Activated naive CD4-positive, alpha-beta T cell treated with anti-CD3 and anti-CD28 coated beads, Interleukin-2, amount 10 ng/mL, durations not matched to agents 7 days and 5 days (primary cell): ENCODE measurements at regions not wholly inside any gene's neighbourhood (a gene's known extent, or its start where the extent isn't known, plus 50 kb on each side); places are given as distances from the start of the nearest gene placed in this dataset.

Source experiments
- CTCF ChIA-PET: fragments of 350-600 bp; sonication (Branson Sonifier 250); formaldehyde crosslinking; loops from one replicate; lab custom pipeline; 2021; ENCODE audit warnings: antibody characterized with exemption; lab: Charles Lee
- DNase-seq: peaks from one replicate; pipeline ENCODE4 v3.0.0-alpha.2; 2020
- H3K27ac Mint-ChIP-seq: one replicate; pipeline ENCODE4 v1.8.0; 2021; ENCODE audit warnings: mild to moderate bottlenecking, moderate library complexity, mixed read lengths
- H3K27me3 Mint-ChIP-seq: one replicate; pipeline ENCODE4 v1.8.0; 2021; ENCODE audit warnings: mild to moderate bottlenecking, mixed read lengths
- H3K36me3 Mint-ChIP-seq: one replicate; pipeline ENCODE4 v1.8.0; 2021; ENCODE audit warnings: mixed read lengths
- H3K4me1 Mint-ChIP-seq: one replicate; pipeline ENCODE4 v1.8.0; 2021; ENCODE audit warnings: mixed read lengths
- H3K4me3 Mint-ChIP-seq: one replicate; pipeline ENCODE4 v1.8.0; 2021; ENCODE audit warnings: mild to moderate bottlenecking, moderate library complexity, mixed read lengths
- H3K9me3 Mint-ChIP-seq: one replicate; pipeline ENCODE4 v1.8.0; 2021; ENCODE audit warnings: mixed read lengths

DNA sequence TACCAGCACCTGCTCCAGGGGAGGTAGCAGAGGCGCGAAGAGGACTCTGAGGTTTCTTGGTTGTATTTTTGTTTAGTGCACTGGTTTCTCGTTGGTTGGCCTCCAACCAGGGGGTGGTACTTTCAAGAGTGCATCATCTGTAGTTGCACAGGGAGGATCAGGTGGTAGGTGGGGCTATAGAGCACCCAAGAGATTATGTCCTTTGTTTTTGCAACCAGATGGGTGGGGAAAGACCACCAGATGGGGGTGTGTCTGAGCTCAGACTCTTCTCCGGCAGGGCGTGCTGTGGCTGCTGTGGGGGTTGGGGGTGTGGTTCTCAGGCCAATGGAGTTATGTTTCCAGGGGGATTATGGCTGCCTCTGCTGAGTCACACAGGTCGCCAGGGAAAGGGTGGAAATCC lies 254.4 kb upstream of the KLF12 start:
- Mint-ChIP-seq H3K36me3 (no peaks in the 10 kb centered on the region), H3K4me1 (no peaks in the 10 kb centered on the region), H3K4me3 (no peak overlapping the region), H3K27ac (no peak overlapping the region), H3K9me3 (no peaks in the 10 kb centered on the region), H3K27me3 (no peaks in the 10 kb centered on the region)
- no peak for DNase-seq
- CTCF ChIA-PET, result interaction anchor here (1.3 kb wide), 1 partner anchor 13 kb away, joined by 3 read pairs; no protein-coding TSS in a partner anchor

DNA sequence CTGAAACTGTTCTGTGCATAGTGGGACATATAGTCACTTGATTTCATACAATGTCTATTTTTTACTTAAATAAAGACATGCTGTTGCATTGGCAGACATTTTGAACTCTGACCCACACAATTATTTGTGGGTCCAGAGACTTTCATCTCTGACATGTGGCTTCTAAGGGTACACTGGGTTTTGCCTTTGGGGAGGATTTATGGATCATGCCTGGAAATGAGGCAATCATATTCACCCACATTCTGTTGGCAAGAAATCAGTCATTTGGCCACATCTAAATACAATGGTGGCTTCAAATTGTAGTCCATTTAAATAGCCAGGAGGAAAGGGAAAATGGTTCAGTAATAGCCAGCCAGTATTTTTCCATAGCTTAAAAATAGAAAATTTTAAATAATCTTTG lies 238.3 kb upstream of the KLF12 start:
- H3K27me3 Mint-ChIP-seq, result no peaks in the 10 kb centered on the region
- no peak for DNase-seq
- H3K36me3 Mint-ChIP-seq, result no peaks in the 10 kb centered on the region
- H3K27ac Mint-ChIP-seq, result no peak overlapping the region
- CTCF ChIA-PET, result interaction anchor here (0.5 to 0.7 kb wide), 2 partner anchors 10 to 445 kb away, joined by 3 read pairs; no protein-coding TSS in a partner anchor
- peaks cover 1% of the 10 kb centered on the region for H3K4me1 Mint-ChIP-seq
- no peaks in the 10 kb centered on the region for H3K9me3 Mint-ChIP-seq
- no peak overlapping the region for H3K4me3 Mint-ChIP-seq

GRCh38 chr13:74367193-74367592 lies 233.0 kb upstream of the KLF12 start:
- CTCF ChIA-PET, result no interaction called here
- H3K9me3 Mint-ChIP-seq, result no peaks in the 10 kb centered on the region
- H3K4me3 Mint-ChIP-seq, result no peak overlapping the region
- peaks cover 7% of the 10 kb centered on the region for H3K4me1 Mint-ChIP-seq
- peak; percentile 21 for DNase-seq
- H3K36me3 Mint-ChIP-seq, result no peaks in the 10 kb centered on the region
- H3K27me3 Mint-ChIP-seq, result no peaks in the 10 kb centered on the region
- no peak overlapping the region for H3K27ac Mint-ChIP-seq

DNA sequence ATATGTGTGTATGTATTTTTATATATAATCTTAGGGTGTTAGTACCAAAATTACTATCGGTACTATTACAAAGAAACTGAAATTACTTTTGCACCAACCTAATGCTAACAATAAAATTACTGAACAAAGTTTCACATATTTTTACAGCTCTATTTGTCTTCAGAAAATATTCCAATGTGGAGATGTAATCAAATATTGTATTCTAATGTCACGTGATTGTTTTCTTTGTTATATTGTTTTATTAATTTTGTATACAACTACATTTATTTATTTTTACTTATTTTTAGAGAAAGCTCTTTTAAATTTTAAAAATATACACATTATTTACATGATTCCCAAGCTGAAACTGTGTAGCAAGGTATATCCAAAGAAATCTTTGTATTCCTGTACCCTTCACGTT lies 227.1 kb upstream of the KLF12 start:
- Mint-ChIP-seq H3K4me1 (no peaks in the 10 kb centered on the region), H3K9me3 (no peaks in the 10 kb centered on the region), H3K4me3 (no peak overlapping the region), H3K27me3 (no peaks in the 10 kb centered on the region), H3K27ac (no peak overlapping the region), H3K36me3 (no peaks in the 10 kb centered on the region)
- CTCF ChIA-PET, result no interaction called here
- DNase-seq, result no peak

DNA sequence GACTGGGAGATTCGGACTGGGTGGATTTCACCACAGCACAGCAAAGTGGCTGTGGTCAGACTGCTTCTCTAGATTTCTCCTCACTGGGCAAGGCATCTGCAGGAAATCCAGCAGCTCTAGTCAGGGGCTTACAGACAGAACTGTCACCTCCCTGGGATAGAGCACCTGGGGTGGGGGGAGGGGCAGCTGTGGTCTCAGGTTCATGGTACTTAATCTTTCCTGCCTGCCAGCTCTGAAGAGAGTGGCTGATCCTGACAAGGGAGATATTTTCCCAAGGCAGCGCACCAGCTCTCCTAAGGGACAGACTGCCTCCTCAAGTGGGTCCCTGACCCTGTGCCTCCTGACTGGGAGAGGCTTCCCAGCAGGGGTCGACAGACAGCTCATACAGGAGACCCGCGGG lies 212.8 kb upstream of the KLF12 start:
- Mint-ChIP-seq H3K9me3 (peaks cover 6% of the 10 kb centered on the region), H3K4me3 (no peak overlapping the region), H3K4me1 (no peaks in the 10 kb centered on the region), H3K36me3 (no peaks in the 10 kb centered on the region), H3K27ac (no peak overlapping the region), H3K27me3 (no peaks in the 10 kb centered on the region)
- CTCF ChIA-PET, result no interaction called here
- no peak for DNase-seq

GRCh38 chr13:74338341-74338740 lies 204.1 kb upstream of the KLF12 start:
- H3K4me3 Mint-ChIP-seq, result no peak overlapping the region
- no peak overlapping the region for H3K27ac Mint-ChIP-seq
- H3K4me1 Mint-ChIP-seq, result no peaks in the 10 kb centered on the region
- H3K27me3 Mint-ChIP-seq, result no peaks in the 10 kb centered on the region
- no peaks in the 10 kb centered on the region for H3K36me3 Mint-ChIP-seq
- no peak for DNase-seq
- CTCF ChIA-PET, result no interaction called here
- H3K9me3 Mint-ChIP-seq, result no peaks in the 10 kb centered on the region

DNA sequence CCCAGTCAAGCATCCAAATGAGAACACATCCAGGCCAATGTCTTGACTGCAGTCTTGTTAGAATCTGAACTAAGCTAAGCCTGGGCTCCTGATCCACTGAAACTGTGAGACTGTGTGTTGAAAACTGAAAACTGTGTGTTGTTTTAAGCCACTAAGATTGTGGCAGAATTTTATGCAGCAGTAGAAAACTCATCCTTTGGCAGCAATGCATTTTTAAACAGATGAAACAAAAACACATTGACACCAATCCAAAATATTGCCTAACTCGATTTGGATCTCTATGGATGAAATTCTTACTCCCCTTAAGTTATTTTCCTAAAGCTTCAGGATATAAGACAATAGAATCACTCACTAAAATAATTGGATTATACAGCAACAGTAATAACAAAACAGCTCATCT lies 202.3 kb upstream of the KLF12 start:
- CTCF ChIA-PET, result interaction anchor here (0.7 kb wide), 1 partner anchor 9 kb away, joined by 3 read pairs; no protein-coding TSS in a partner anchor
- H3K27me3 Mint-ChIP-seq, result no peaks in the 10 kb centered on the region
- no peak overlapping the region for H3K4me3 Mint-ChIP-seq
- H3K36me3 Mint-ChIP-seq, result no peaks in the 10 kb centered on the region
- no peaks in the 10 kb centered on the region for H3K4me1 Mint-ChIP-seq
- no peaks in the 10 kb centered on the region for H3K9me3 Mint-ChIP-seq
- no peak for DNase-seq
- H3K27ac Mint-ChIP-seq, result no peak overlapping the region

DNA sequence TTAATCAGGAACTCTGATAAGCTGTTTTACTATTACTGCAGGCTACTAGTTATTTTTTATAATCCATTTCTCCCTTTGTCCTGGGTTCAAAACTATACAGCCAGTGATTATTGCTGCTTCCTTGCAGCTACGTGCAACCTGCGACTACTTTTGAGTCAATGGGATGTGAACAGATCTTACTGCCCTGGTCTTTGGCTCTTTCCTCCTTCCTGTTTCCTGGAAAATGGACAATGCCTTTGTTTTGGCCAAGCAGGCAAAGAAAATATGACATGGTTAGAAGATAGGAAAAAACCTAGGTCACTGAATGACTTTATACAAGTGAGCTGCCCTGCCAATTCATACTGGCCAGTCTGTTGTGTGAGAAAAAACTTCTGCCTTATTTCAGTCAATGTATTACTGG lies 201.2 kb upstream of the KLF12 start:
- CTCF ChIA-PET, result no interaction called here
- no peak for DNase-seq
- H3K4me3 Mint-ChIP-seq, result no peak overlapping the region
- H3K27me3 Mint-ChIP-seq, result no peaks in the 10 kb centered on the region
- no peaks in the 10 kb centered on the region for H3K4me1 Mint-ChIP-seq
- no peak overlapping the region for H3K27ac Mint-ChIP-seq
- no peaks in the 10 kb centered on the region for H3K36me3 Mint-ChIP-seq
- H3K9me3 Mint-ChIP-seq, result no peaks in the 10 kb centered on the region

- no peak overlapping the region for H3K27ac Mint-ChIP-seq
- DNase-seq, result no peak
- CTCF ChIA-PET, result interaction anchor here (1.3 kb wide), 1 partner anchor 13 kb away, joined by 3 read pairs; no protein-coding TSS in a partner anchor
Observed at GRCh38 chr13:74329962-74330361, 195.8 kb upstream of the KLF12 start.

GRCh38 chr13:74325106-74325505 lies 190.9 kb upstream of the KLF12 start:
- Mint-ChIP-seq H3K4me3 (no peak overlapping the region), H3K27me3 (no peaks in the 10 kb centered on the region), H3K27ac (no peak overlapping the region), H3K4me1 (no peaks in the 10 kb centered on the region), H3K9me3 (no peaks in the 10 kb centered on the region), H3K36me3 (no peaks in the 10 kb centered on the region)
- CTCF ChIA-PET, result no interaction called here
- no peak for DNase-seq

More at GRCh38 chr13:74329962-74330361, 195.8 kb upstream of the KLF12 start:
- no peaks in the 10 kb centered on the region for H3K27me3 Mint-ChIP-seq
- no peaks in the 10 kb centered on the region for H3K4me1 Mint-ChIP-seq
- no peaks in the 10 kb centered on the region for H3K36me3 Mint-ChIP-seq
- H3K9me3 Mint-ChIP-seq, result no peaks in the 10 kb centered on the region
- no peak overlapping the region for H3K4me3 Mint-ChIP-seq

GRCh38 chr13:74324338-74324737 lies 190.1 kb upstream of the KLF12 start:
- Mint-ChIP-seq H3K27ac (no peak overlapping the region), H3K4me1 (no peaks in the 10 kb centered on the region), H3K27me3 (no peaks in the 10 kb centered on the region), H3K4me3 (no peak overlapping the region), H3K36me3 (no peaks in the 10 kb centered on the region), H3K9me3 (no peaks in the 10 kb centered on the region)
- CTCF ChIA-PET, result no interaction called here
- DNase-seq, result no peak

DNA sequence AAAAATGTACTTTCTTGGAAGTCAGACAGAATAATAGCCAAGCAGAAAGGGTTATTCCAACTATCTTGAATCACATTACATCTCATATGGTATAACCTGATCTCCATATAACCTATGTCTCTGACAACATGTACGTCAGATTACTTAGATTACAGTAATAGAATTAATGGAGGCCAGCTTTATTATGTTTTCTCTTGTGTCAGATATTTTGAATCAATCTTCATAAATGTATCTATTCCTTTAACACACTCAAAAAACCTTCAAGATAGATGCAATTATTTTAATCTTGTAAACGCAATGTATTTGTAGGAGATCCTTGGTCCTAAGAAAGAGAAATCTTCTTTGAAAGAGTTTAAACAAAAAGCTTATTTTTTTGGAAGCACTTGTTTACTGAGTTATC lies 188.4 kb upstream of the KLF12 start:
- no peaks in the 10 kb centered on the region for H3K36me3 Mint-ChIP-seq
- no peak overlapping the region for H3K27ac Mint-ChIP-seq
- H3K27me3 Mint-ChIP-seq, result no peaks in the 10 kb centered on the region
- CTCF ChIA-PET, result no interaction called here
- no peak overlapping the region for H3K4me3 Mint-ChIP-seq
- DNase-seq, result no peak
- no peaks in the 10 kb centered on the region for H3K9me3 Mint-ChIP-seq
- H3K4me1 Mint-ChIP-seq, result no peaks in the 10 kb centered on the region

- Mint-ChIP-seq H3K4me3 (no peak overlapping the region), H3K4me1 (peaks cover 6% of the 10 kb centered on the region), H3K9me3 (no peaks in the 10 kb centered on the region), H3K27ac (no peak overlapping the region), H3K27me3 (no peaks in the 10 kb centered on the region), H3K36me3 (no peaks in the 10 kb centered on the region)
- no peak for DNase-seq
- CTCF ChIA-PET, result no interaction called here
Observed at GRCh38 chr13:74320282-74320681, 186.1 kb upstream of the KLF12 start.

GRCh38 chr13:74316547-74316946 lies 182.3 kb upstream of the KLF12 start:
- Mint-ChIP-seq H3K36me3 (no peaks in the 10 kb centered on the region), H3K4me3 (no peak overlapping the region), H3K4me1 (peaks cover 6% of the 10 kb centered on the region), H3K27ac (no peak overlapping the region), H3K9me3 (no peaks in the 10 kb centered on the region), H3K27me3 (no peaks in the 10 kb centered on the region)
- CTCF ChIA-PET, result interaction anchor here (1.1 kb wide), 1 partner anchor 14 kb away, joined by 3 read pairs; no protein-coding TSS in a partner anchor
- no peak for DNase-seq

- DNase-seq, result no peak
- Mint-ChIP-seq H3K9me3 (no peaks in the 10 kb centered on the region), H3K4me3 (no peak overlapping the region), H3K27ac (no peak overlapping the region), H3K27me3 (no peaks in the 10 kb centered on the region), H3K4me1 (no peaks in the 10 kb centered on the region), H3K36me3 (no peaks in the 10 kb centered on the region)
- CTCF ChIA-PET, result no interaction called here
Observed at GRCh38 chr13:74306496-74306895, 172.3 kb upstream of the KLF12 start.

DNA sequence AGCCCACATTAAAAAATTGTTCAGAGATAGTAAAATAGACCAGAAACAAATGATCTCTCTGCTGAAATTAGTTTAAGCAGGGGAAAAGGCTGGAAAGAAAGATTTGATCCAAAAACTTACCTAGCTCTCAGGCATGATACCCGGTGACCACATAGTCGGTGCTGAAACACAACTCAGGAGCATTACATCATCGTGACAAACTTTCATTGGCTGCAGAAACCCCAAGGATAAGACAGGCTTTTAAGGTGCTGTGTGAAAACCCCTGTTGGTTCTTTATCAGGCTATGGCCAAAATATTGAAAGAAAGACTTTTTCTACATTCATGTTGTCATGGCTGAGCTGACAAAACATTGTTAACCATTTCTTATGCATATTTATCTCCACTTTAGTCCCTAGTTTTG lies 171.7 kb upstream of the KLF12 start:
- CTCF ChIA-PET, result no interaction called here
- no peaks in the 10 kb centered on the region for H3K27me3 Mint-ChIP-seq
- H3K27ac Mint-ChIP-seq, result no peak overlapping the region
- no peaks in the 10 kb centered on the region for H3K36me3 Mint-ChIP-seq
- no peaks in the 10 kb centered on the region for H3K4me1 Mint-ChIP-seq
- no peak for DNase-seq
- H3K9me3 Mint-ChIP-seq, result no peaks in the 10 kb centered on the region
- H3K4me3 Mint-ChIP-seq, result no peak overlapping the region
